Neural progenitor cell (in vitro differentiated cells): ENCODE measurements at regions not wholly inside any gene's neighbourhood (a gene's known extent, or its start where the extent isn't known, plus 50 kb on each side); places are given as distances from the start of the nearest gene placed in this dataset.

Experiments used
- DNase-seq: peaks from one replicate; pipeline ENCODE4 v3.0.0-alpha.2; 2016; ENCODE audit warnings: low spot score
- H2AFZ ChIP-seq: fragments of 200-600 bp; sonication (generic); replicated peaks from 2 replicates; pipeline ENCODE4 v1.6.1; 2016; ENCODE audit warnings: antibody characterized with exemption
- H3F3A ChIP-seq: fragments of 200-600 bp; sonication (generic); 2 replicates; pipeline ENCODE4 v1.6.1; 2016; ENCODE audit warnings: antibody characterized with exemption, low read depth
- H3K27ac ChIP-seq: fragments of 200-600 bp; sonication (generic); 2 replicates; pipeline ENCODE4 v1.5.1; 2016; ENCODE audit warnings: mild to moderate bottlenecking
- H3K27me3 ChIP-seq: fragments of 200-600 bp; sonication (generic); 2 replicates; pipeline ENCODE4 v1.6.1; 2016; ENCODE audit warnings: mild to moderate bottlenecking, moderate library complexity
- H3K36me3 ChIP-seq: fragments of 200-600 bp; sonication (generic); 2 replicates; pipeline ENCODE4 v1.5.1; 2016
- H3K4me1 ChIP-seq: fragments of 200-600 bp; sonication (generic); 2 replicates; pipeline ENCODE4 v1.6.1; 2016; ENCODE audit warnings: mixed run types
- H3K4me2 ChIP-seq: fragments of 200-600 bp; sonication (generic); 2 replicates; pipeline ENCODE4 v1.6.1; 2016
- H3K4me3 ChIP-seq: fragments of 200-600 bp; sonication (generic); 2 replicates; pipeline ENCODE4 v1.5.1; 2016
- H3K79me2 ChIP-seq: fragments of 200-600 bp; sonication (generic); 2 replicates; pipeline ENCODE4 v1.6.1; 2016; ENCODE audit warnings: low read depth
- H3K9ac ChIP-seq: fragments of 200-600 bp; sonication (generic); 2 replicates; pipeline ENCODE4 v1.6.1; 2016
- H3K9me3 ChIP-seq: fragments of 200-600 bp; sonication (generic); 2 replicates; pipeline ENCODE4 v1.5.1; 2016; ENCODE audit warnings: low read depth
- H4K20me1 ChIP-seq: fragments of 200-600 bp; sonication (generic); 2 replicates; pipeline ENCODE4 v1.6.1; 2016; ENCODE audit warnings: low read depth
- H3K27ac Mint-ChIP-seq: 3 replicates; pipeline ENCODE4 v1.8.0; 2021; ENCODE audit warnings: mixed read lengths
- H3K27me3 Mint-ChIP-seq: 2 replicates; pipeline ENCODE4 v1.8.0; 2022; ENCODE audit warnings: low read depth, mild to moderate bottlenecking, inconsistent platforms, moderate library complexity, mixed read lengths; ENCODE audit not compliant: insufficient read depth
- H3K36me3 Mint-ChIP-seq: 3 replicates; pipeline ENCODE4 v1.8.0; 2021; ENCODE audit warnings: mixed read lengths
- H3K4me1 Mint-ChIP-seq: 3 replicates; pipeline ENCODE4 v1.8.0; 2021; ENCODE audit warnings: mixed read lengths
- H3K4me3 Mint-ChIP-seq: 3 replicates; pipeline ENCODE4 v1.8.0; 2021; ENCODE audit warnings: mild to moderate bottlenecking, moderate library complexity, mixed read lengths
- H3K9me3 Mint-ChIP-seq: 3 replicates; pipeline ENCODE4 v1.8.0; 2020; ENCODE audit warnings: mixed read lengths
- CTCF ChIP-seq: fragments of 200-600 bp; sonication (generic); IDR thresholded peaks from 2 replicates; pipeline ENCODE4 v1.5.1; 2017; ENCODE audit warnings: antibody characterized with exemption, mild to moderate bottlenecking
- EZH2 ChIP-seq: fragments of 200-600 bp; sonication (generic); IDR thresholded peaks from 2 replicates; pipeline ENCODE4 v1.6.1; 2017; ENCODE audit warnings: antibody characterized with exemption, mild to moderate bottlenecking, moderate library complexity
- EZH2phosphoT487 ChIP-seq: fragments of 200-600 bp; sonication (generic); IDR thresholded peaks from 2 replicates; pipeline ENCODE4 v1.6.1; 2017; ENCODE audit warnings: antibody characterized with exemption

GRCh38 chr2:60336442-60337141 lies 216.9 kb downstream of the BCL11A start:
- Mint-ChIP-seq H3K27me3 (no peaks in the 10 kb centered on the region), H3K36me3 (no peaks in the 10 kb centered on the region), H3K4me1 (no peaks in the 10 kb centered on the region), H3K27ac (no peak overlapping the region), H3K4me3 (no peak overlapping the region), H3K9me3 (no peaks in the 10 kb centered on the region)
- peaks cover 7% of the 10 kb centered on the region for H3K4me1 ChIP-seq
- no peaks in the 10 kb centered on the region for H3K36me3 ChIP-seq
- H3K4me2 ChIP-seq: no peak overlapping the region
- no peak overlapping the region for H3K4me3 ChIP-seq
- no peak overlapping the region for H2AFZ ChIP-seq
- DNase-seq: no peak
- no peaks in the 10 kb centered on the region for H3K9me3 ChIP-seq
- H3K79me2 ChIP-seq: no peaks in the 10 kb centered on the region
- no peak overlapping the region for H3K27ac ChIP-seq
- H3K27me3 ChIP-seq: no peaks in the 10 kb centered on the region
- no peak overlapping the region for H3K9ac ChIP-seq
- H3F3A ChIP-seq: no peaks in the 10 kb centered on the region
- TF ChIP-seq CTCF (no peak), EZH2phosphoT487 (no peak), EZH2 (no peak)
- no peaks in the 10 kb centered on the region for H4K20me1 ChIP-seq

- Mint-ChIP-seq H3K9me3 (no peaks in the 10 kb centered on the region), H3K4me3 (no peak overlapping the region), H3K27me3 (no peaks in the 10 kb centered on the region), H3K36me3 (no peaks in the 10 kb centered on the region), H3K27ac (no peak overlapping the region), H3K4me1 (no peaks in the 10 kb centered on the region)
- no peak overlapping the region for H3K4me2 ChIP-seq
- H2AFZ ChIP-seq: peak overlapping the region; percentile 47
- no peaks in the 10 kb centered on the region for H3K9me3 ChIP-seq
- no peaks in the 10 kb centered on the region for H3K79me2 ChIP-seq
- H3K9ac ChIP-seq: no peak overlapping the region
- H3K4me3 ChIP-seq: no peak overlapping the region
- H4K20me1 ChIP-seq: no peaks in the 10 kb centered on the region
- DNase-seq: no peak
- H3F3A ChIP-seq: no peaks in the 10 kb centered on the region
- H3K27ac ChIP-seq: no peak overlapping the region
- H3K27me3 ChIP-seq: no peaks in the 10 kb centered on the region
- TF ChIP-seq EZH2 (no peak), EZH2phosphoT487 (no peak), CTCF (no peak)
- H3K4me1 ChIP-seq: peaks cover 7% of the 10 kb centered on the region
- no peaks in the 10 kb centered on the region for H3K36me3 ChIP-seq
These were observed 217.8 kb downstream of the BCL11A start for GRCh38 chr2:60335533-60336237.

- Mint-ChIP-seq H3K27me3 (no peaks in the 10 kb centered on the region), H3K4me3 (no peak overlapping the region), H3K4me1 (no peaks in the 10 kb centered on the region), H3K27ac (no peak overlapping the region), H3K9me3 (no peaks in the 10 kb centered on the region), H3K36me3 (no peaks in the 10 kb centered on the region)
- Histone ChIP-seq H3K4me3 (no peak overlapping the region), H3K27me3 (no peaks in the 10 kb centered on the region), H3K4me2 (no peak overlapping the region), H3F3A (no peaks in the 10 kb centered on the region), H2AFZ (no peak overlapping the region), H3K4me1 (peaks cover 7% of the 10 kb centered on the region), H3K9me3 (no peaks in the 10 kb centered on the region), H3K79me2 (no peaks in the 10 kb centered on the region), H3K36me3 (no peaks in the 10 kb centered on the region), H3K27ac (no peak overlapping the region), H4K20me1 (no peaks in the 10 kb centered on the region), H3K9ac (no peak overlapping the region)
- no peak for DNase-seq
- TF ChIP-seq CTCF (no peak), EZH2phosphoT487 (no peak), EZH2 (no peak)
These were observed 218.8 kb downstream of the BCL11A start for GRCh38 chr2:60334610-60335009.
